HCT116 (cell line): ENCODE measurements at regions not wholly inside any gene's neighbourhood (a gene's known extent, or its start where the extent isn't known, plus 50 kb on each side); places are given as distances from the start of the nearest gene placed in this dataset.

ENCODE experiments used
- ATAC-seq: fragments of 200-7000 bp; cut with Tn5 transposase; 2 replicates; pipeline ENCODE4 v1.9.1; 2020; ENCODE audit warnings: mild to moderate bottlenecking, moderate library complexity
- BruUV-seq: library from RNA; stranded (reverse); fragments of 400-500 nt; replicated peaks from 2 replicates; lab custom pipeline; 2021; lab: Mats Ljungman, UMichigan
- CTCF ChIA-PET: fragments of 300-600 bp; sonication (Branson Sonifier 250); formaldehyde crosslinking; loops from one replicate; lab custom pipeline; 2021; ENCODE audit warnings: antibody characterized with exemption; lab: Charles Lee
- POLR2A ChIA-PET: fragments of 300-600, 350-600 bp; sonication (Branson Sonifier 250); formaldehyde crosslinking; loops from one replicate; lab custom pipeline; 2021; ENCODE audit warnings: antibody characterized with exemption; lab: Charles Lee
- RAD21 ChIA-PET, 2 experiments: fragments of 300-600 bp; sonication (Branson Sonifier 250); formaldehyde crosslinking; loops; one replicate each; lab custom pipeline; 2023; ENCODE audit warnings: low total read pairs in 2 of 2; ENCODE audit not compliant: uncharacterized antibody in 2 of 2, unreplicated experiment in 2 of 2, low non-redundant PET in 1 of 2; lab: Charles Lee
- DNase-seq: peaks from one replicate; pipeline ENCODE4 v3.0.0-alpha.2; 2010; ENCODE audit warnings: low read depth, low spot score
- H2AFZ ChIP-seq: fragments of 200-600 bp; shearing (Covaris generic), sonication (generic); 2 replicates; pipeline ENCODE4 v1.6.1; 2017; ENCODE audit warnings: low read depth, mixed run types, mixed read lengths, antibody characterized with exemption, low read length; ENCODE audit not compliant: poor library complexity, severe bottlenecking
- H3K27ac ChIP-seq: 2 replicates; pipeline ENCODE4 v1.5.1; 2012; ENCODE audit warnings: low read depth, low read length
- H3K27me3 ChIP-seq: fragments of 200-600 bp; sonication (generic); 2 replicates; pipeline ENCODE4 v1.6.1; 2016; ENCODE audit warnings: mixed run types, low read length, mixed read lengths; ENCODE audit not compliant: insufficient read depth
- H3K36me3 ChIP-seq, 2 experiments: fragments of 200-500 bp in 1 of 2; fragments of 200-600 bp in 1 of 2; sonication (Bioruptor generic) in 1 of 2; sonication (generic) in 1 of 2; 2 replicates each; pipeline versions ENCODE4 v1.5.1 to v1.6.1; 2014 to 2016; ENCODE audit warnings: low read length in 2 of 2, inconsistent platforms in 1 of 2, mixed read lengths in 1 of 2, mixed run types in 1 of 2; ENCODE audit not compliant: insufficient read depth in 2 of 2, control insufficient read depth in 1 of 2
- H3K4me1 ChIP-seq, 2 experiments: fragments of 200-600 bp in 1 of 2; sonication (generic) in 1 of 2; 2 replicates each; pipeline versions ENCODE4 v1.5.1 to v1.6.1; 2012 to 2017; ENCODE audit warnings: low read length in 2 of 2, inconsistent platforms in 1 of 2, mild to moderate bottlenecking in 1 of 2, mixed read lengths in 1 of 2, mixed run types in 1 of 2, moderate library complexity in 1 of 2; ENCODE audit not compliant: insufficient read depth in 2 of 2, control insufficient read depth in 1 of 2
- H3K4me2 ChIP-seq: fragments of 200-600 bp; sonication (generic); 2 replicates; pipeline ENCODE4 v1.6.1; 2017; ENCODE audit warnings: mixed run types, low read length, mixed read lengths
- H3K4me3 ChIP-seq, 2 experiments: fragments of 200-600 bp in 1 of 2; sonication (generic) in 1 of 2; replicated peaks in 1 of 2; 2 replicates each; pipeline ENCODE4 v1.5.1; 2011 to 2016; ENCODE audit warnings: low read length in 2 of 2, control low read depth in 1 of 2, low read depth in 1 of 2, mild to moderate bottlenecking in 1 of 2, mixed read lengths in 1 of 2, mixed run types in 1 of 2
- H3K79me2 ChIP-seq: fragments of 200-600 bp; sonication (generic); 2 replicates; pipeline ENCODE4 v1.6.1; 2017; ENCODE audit warnings: mild to moderate bottlenecking, mixed run types, low read length, moderate library complexity, mixed read lengths; ENCODE audit not compliant: insufficient read depth
- H3K9ac ChIP-seq: fragments of 200-600 bp; sonication (generic); 2 replicates; pipeline ENCODE4 v1.6.1; 2016; ENCODE audit warnings: low read length, mixed read lengths
- H3K9me2 ChIP-seq: fragments of 200-600 bp; sonication (generic), shearing (Covaris generic); 2 replicates; pipeline ENCODE4 v1.6.1; 2017; ENCODE audit warnings: mixed run types, mild to moderate bottlenecking, moderate library complexity; ENCODE audit not compliant: insufficient read depth
- H3K9me3 ChIP-seq, 2 experiments: fragments of 200-500 bp in 1 of 2; fragments of 200-600 bp in 1 of 2; sonication (Bioruptor generic) in 1 of 2; sonication (generic) in 1 of 2; 2 replicates each; pipeline ENCODE4 v1.6.1; 2014 to 2017; ENCODE audit warnings: low read length in 2 of 2, mixed read lengths in 2 of 2, inconsistent platforms in 1 of 2, low read depth in 1 of 2, mild to moderate bottlenecking in 1 of 2, mixed run types in 1 of 2, moderate library complexity in 1 of 2; ENCODE audit not compliant: control insufficient read depth in 1 of 2, insufficient read depth in 1 of 2
- H4K20me1 ChIP-seq: fragments of 200-600 bp; sonication (generic), shearing (Covaris generic); 2 replicates; pipeline ENCODE4 v1.6.1; 2017; ENCODE audit warnings: mixed run types, mild to moderate bottlenecking, moderate library complexity; ENCODE audit not compliant: insufficient read depth
- CBX3 ChIP-seq: IDR thresholded peaks from 2 replicates; pipeline ENCODE4 v1.6.1; 2012; ENCODE audit warnings: low read depth
- EGR1 ChIP-seq: IDR thresholded peaks from 2 replicates; pipeline ENCODE4 v1.6.1; 2012; ENCODE audit warnings: low read depth
- ELF1 ChIP-seq: IDR thresholded peaks from 2 replicates; pipeline ENCODE4 v1.6.1; 2012; ENCODE audit warnings: low read depth, borderline replicate concordance
- EZH2 ChIP-seq: fragments of 200-600 bp; sonication (generic); IDR thresholded peaks from 2 replicates; pipeline ENCODE4 v1.6.1; 2017; ENCODE audit warnings: antibody characterized with exemption, mixed run types
- EZH2phosphoT487 ChIP-seq: fragments of 200-600 bp; IDR thresholded peaks from 2 replicates; pipeline ENCODE4 v1.6.1; 2018; ENCODE audit warnings: antibody characterized with exemption, borderline replicate concordance
- FOSL1 ChIP-seq: IDR thresholded peaks from 2 replicates; pipeline ENCODE4 v1.6.1; 2012; ENCODE audit warnings: low read depth
- JUND ChIP-seq: IDR thresholded peaks from 2 replicates; pipeline ENCODE4 v1.6.1; 2012
- POLR2AphosphoS5 ChIP-seq: IDR thresholded peaks from 2 replicates; pipeline ENCODE4 v1.6.1; 2011; ENCODE audit warnings: mild to moderate bottlenecking, low read depth, low read length, moderate library complexity
- RAD21 ChIP-seq: IDR thresholded peaks from 2 replicates; pipeline ENCODE4 v1.6.1; 2012; ENCODE audit warnings: low read depth, mild to moderate bottlenecking
- REST ChIP-seq: IDR thresholded peaks from 2 replicates; pipeline ENCODE4 v1.6.1; 2012; ENCODE audit warnings: low read depth
- SIN3A ChIP-seq: IDR thresholded peaks from 2 replicates; pipeline ENCODE4 v1.6.1; 2012; ENCODE audit warnings: low read depth
- SP1 ChIP-seq: IDR thresholded peaks from 2 replicates; pipeline ENCODE4 v1.6.1; 2012; ENCODE audit warnings: low read depth
- TCF7L2 ChIP-seq: IDR thresholded peaks from 2 replicates; pipeline ENCODE4 v1.7.0; 2011; ENCODE audit warnings: borderline replicate concordance, inconsistent platforms; ENCODE audit not compliant: insufficient read depth, insufficient read length; ENCODE audit errors: extremely low read depth
- ZBTB33 ChIP-seq: IDR thresholded peaks from 2 replicates; pipeline ENCODE4 v1.6.1; 2011; ENCODE audit warnings: mild to moderate bottlenecking, low read length, moderate library complexity; ENCODE audit not compliant: insufficient replicate concordance; ENCODE audit errors: extremely low read depth
- ZFX ChIP-seq: fragments of 450-650 bp; IDR thresholded peaks from 2 replicates; pipeline ENCODE4 v1.6.1; 2017
- ZNF274 ChIP-seq: fragments of 200-500 bp; sonication (Bioruptor generic); IDR thresholded peaks from 2 replicates; pipeline ENCODE4 v1.6.1; 2014; ENCODE audit warnings: mild to moderate bottlenecking, low read depth, low read length, inconsistent platforms
- intact Hi-C: fragments of 100-400 bp; cut with micrococcal nuclease; formaldehyde crosslinking; loops from 2 replicates; pipeline ENCODE4 v1.10.0; 2022
- TF ChIP-seq, protein P1 (sequence below), 3 experiments: fragments of 200-600 bp in 1 of 3; sonication (generic) in 1 of 3; IDR thresholded peaks in 2 of 3; conservative IDR thresholded peaks in 1 of 3; 2 replicates each; pipeline ENCODE4 v1.5.1; 2012 to 2017; ENCODE audit warnings: low read depth in 2 of 3, low read length in 2 of 3, antibody characterized with exemption in 1 of 3, borderline replicate concordance in 1 of 3, control low read depth in 1 of 3, mild to moderate bottlenecking in 1 of 3, mixed read lengths in 1 of 3, mixed run types in 1 of 3, moderate library complexity in 1 of 3; ENCODE audit not compliant: insufficient read depth in 1 of 3
- TF ChIP-seq, protein P2 (sequence below): IDR thresholded peaks from 2 replicates; pipeline ENCODE4 v1.6.1; 2012

DNA sequence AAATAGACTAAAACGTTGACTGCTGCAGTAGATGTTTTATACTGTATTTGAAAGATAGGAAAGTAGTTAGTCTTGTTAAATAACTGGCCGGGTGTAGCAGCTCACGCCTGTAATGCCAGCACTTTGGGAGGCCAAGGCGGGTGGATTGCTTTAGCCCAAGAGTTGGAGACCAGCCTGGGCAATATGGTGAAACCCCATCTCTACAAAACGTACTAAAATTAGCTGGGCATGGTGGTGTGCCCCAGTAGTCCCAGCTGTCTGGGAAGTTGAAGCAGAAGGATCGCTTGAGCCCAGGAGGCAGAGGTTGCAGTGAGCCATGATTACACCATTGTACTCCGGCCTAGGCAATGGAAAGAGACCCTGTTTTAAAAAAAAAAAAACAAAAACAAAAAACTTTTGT, 60.5 kb upstream of the ULK4 start:
- Histone ChIP-seq H3K4me1 (peaks cover 50 to 60% of the 10 kb centered on the region in 2 experiments), H4K20me1 (no peaks in the 10 kb centered on the region), H3K27ac (no peak overlapping the region), H3K36me3 (no peaks in the 10 kb centered on the region), H3K9ac (no peak overlapping the region), H3K4me2 (no peak overlapping the region), H3K79me2 (peaks cover 94% of the 10 kb centered on the region), H3K4me3 (no peak overlapping the region), H3K9me3 (no peaks in the 10 kb centered on the region), H3K9me2 (no peaks in the 10 kb centered on the region), H2AFZ (no peak overlapping the region), H3K27me3 (no peaks in the 10 kb centered on the region)
- intact Hi-C loops, result no loop called here
- ChIA-PET POLR2A (no interaction called here), CTCF (no interaction called here), RAD21 (no interaction called here)
- DNase-seq, result no peak
- TF ChIP-seq ZBTB33 (no peak), TCF7L2 (no peak), EZH2 (no peak), POLR2AphosphoS5 (no peak), EZH2phosphoT487 (no peak), SIN3A (no peak), JUND (no peak), ZNF274 (no peak), FOSL1 (no peak), RAD21 (no peak), SP1 (no peak), ZFX (no peak), CBX3 (no peak), ELF1 (no peak), REST (no peak), EGR1 (no peak)
- TF ChIP-seq, protein P1, sequence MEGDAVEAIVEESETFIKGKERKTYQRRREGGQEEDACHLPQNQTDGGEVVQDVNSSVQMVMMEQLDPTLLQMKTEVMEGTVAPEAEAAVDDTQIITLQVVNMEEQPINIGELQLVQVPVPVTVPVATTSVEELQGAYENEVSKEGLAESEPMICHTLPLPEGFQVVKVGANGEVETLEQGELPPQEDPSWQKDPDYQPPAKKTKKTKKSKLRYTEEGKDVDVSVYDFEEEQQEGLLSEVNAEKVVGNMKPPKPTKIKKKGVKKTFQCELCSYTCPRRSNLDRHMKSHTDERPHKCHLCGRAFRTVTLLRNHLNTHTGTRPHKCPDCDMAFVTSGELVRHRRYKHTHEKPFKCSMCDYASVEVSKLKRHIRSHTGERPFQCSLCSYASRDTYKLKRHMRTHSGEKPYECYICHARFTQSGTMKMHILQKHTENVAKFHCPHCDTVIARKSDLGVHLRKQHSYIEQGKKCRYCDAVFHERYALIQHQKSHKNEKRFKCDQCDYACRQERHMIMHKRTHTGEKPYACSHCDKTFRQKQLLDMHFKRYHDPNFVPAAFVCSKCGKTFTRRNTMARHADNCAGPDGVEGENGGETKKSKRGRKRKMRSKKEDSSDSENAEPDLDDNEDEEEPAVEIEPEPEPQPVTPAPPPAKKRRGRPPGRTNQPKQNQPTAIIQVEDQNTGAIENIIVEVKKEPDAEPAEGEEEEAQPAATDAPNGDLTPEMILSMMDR (IDR thresholded peaks at IDR 0.05 in 2 of 3, conservative IDR thresholded peaks at IDR 0.05 in 1 of 3; ENCODE audit: borderline replicate concordance in 1 of 3, insufficient read depth in 1 of 3, low read depth in 2 of 3, low read length in 2 of 3), result no peak
- TF ChIP-seq, protein P2, sequence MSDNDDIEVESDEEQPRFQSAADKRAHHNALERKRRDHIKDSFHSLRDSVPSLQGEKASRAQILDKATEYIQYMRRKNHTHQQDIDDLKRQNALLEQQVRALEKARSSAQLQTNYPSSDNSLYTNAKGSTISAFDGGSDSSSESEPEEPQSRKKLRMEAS, result no peak
- no TSS peak for BruUV-seq
- no peak for ATAC-seq
